Ishikawa (cell line): ENCODE measurements at regions not wholly inside any gene's neighbourhood (a gene's known extent, or its start where the extent isn't known, plus 50 kb on each side); places are given as distances from the start of the nearest gene placed in this dataset.

ENCODE experiments used
- CEBPB ChIP-seq: IDR thresholded peaks from 2 replicates; pipeline ENCODE4 v1.6.1; 2012
- CREB1 ChIP-seq: IDR thresholded peaks from 2 replicates; pipeline ENCODE4 v1.6.1; 2012; ENCODE audit warnings: low read depth
- EGR1 ChIP-seq: IDR thresholded peaks from 2 replicates; pipeline ENCODE4 v1.6.1; 2012
- EP300 ChIP-seq: IDR thresholded peaks from 2 replicates; pipeline ENCODE4 v1.6.1; 2012; ENCODE audit warnings: borderline replicate concordance
- FOXM1 ChIP-seq: IDR thresholded peaks from 2 replicates; pipeline ENCODE4 v1.6.1; 2012; ENCODE audit warnings: low read depth, borderline replicate concordance
- RAD21 ChIP-seq: IDR thresholded peaks from 2 replicates; pipeline ENCODE4 v1.6.1; 2012; ENCODE audit warnings: low read depth
- TAF1 ChIP-seq: IDR thresholded peaks from 2 replicates; pipeline ENCODE4 v1.6.1; 2012; ENCODE audit warnings: low read depth, mild to moderate bottlenecking
- TCF12 ChIP-seq: IDR thresholded peaks from 2 replicates; pipeline ENCODE4 v1.6.1; 2012; ENCODE audit warnings: low read depth
- TEAD4 ChIP-seq: IDR thresholded peaks from 2 replicates; pipeline ENCODE4 v1.6.1; 2012
- YY1 ChIP-seq: IDR thresholded peaks from 2 replicates; pipeline ENCODE4 v1.6.1; 2012; ENCODE audit warnings: low read depth
- TF ChIP-seq, protein P1 (sequence below): IDR thresholded peaks from 2 replicates; pipeline ENCODE4 v1.6.1; 2012; ENCODE audit warnings: low read depth, mild to moderate bottlenecking
- TF ChIP-seq, protein P2 (sequence below): IDR thresholded peaks from 2 replicates; pipeline ENCODE4 v1.6.1; 2012
- TF ChIP-seq, protein P3 (sequence below): IDR thresholded peaks from 2 replicates; pipeline ENCODE4 v1.6.1; 2012

DNA sequence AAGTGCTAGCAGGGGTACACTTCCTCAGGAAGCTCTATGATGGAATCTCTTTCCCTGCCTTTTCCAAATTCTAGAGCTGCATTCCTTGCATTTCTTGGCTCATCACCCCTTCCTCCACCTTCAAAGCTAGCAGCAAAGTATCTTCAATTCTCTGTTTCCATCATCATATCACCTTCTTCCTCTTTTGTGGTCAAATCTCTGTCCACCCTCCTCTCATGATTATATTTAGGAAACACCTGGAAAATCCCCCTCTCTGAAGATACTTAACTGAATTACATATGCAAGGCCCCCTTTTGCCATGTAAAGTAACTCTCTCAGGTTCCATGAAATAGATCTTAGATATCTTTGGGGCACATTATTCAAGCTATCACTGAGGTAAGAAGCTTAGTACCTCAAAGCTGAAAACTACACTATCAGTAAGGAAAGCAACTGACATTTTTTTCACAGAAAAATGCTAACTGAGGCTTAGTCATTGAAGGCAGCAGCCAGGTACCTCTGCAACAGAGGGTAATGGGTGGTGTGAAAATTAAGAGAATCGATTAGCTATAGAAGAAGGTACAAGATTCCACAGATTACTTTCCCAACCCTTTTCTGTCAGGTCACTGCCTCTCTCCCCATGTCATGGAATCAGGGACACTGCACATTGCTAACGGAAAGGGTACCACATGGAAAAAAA is 197.3 kb downstream of the MACC1 start:
- no peak for TF ChIP-seq CREB1
- no peak for TF ChIP-seq TAF1
- no peak for TF ChIP-seq EP300
- TF ChIP-seq, protein P1, sequence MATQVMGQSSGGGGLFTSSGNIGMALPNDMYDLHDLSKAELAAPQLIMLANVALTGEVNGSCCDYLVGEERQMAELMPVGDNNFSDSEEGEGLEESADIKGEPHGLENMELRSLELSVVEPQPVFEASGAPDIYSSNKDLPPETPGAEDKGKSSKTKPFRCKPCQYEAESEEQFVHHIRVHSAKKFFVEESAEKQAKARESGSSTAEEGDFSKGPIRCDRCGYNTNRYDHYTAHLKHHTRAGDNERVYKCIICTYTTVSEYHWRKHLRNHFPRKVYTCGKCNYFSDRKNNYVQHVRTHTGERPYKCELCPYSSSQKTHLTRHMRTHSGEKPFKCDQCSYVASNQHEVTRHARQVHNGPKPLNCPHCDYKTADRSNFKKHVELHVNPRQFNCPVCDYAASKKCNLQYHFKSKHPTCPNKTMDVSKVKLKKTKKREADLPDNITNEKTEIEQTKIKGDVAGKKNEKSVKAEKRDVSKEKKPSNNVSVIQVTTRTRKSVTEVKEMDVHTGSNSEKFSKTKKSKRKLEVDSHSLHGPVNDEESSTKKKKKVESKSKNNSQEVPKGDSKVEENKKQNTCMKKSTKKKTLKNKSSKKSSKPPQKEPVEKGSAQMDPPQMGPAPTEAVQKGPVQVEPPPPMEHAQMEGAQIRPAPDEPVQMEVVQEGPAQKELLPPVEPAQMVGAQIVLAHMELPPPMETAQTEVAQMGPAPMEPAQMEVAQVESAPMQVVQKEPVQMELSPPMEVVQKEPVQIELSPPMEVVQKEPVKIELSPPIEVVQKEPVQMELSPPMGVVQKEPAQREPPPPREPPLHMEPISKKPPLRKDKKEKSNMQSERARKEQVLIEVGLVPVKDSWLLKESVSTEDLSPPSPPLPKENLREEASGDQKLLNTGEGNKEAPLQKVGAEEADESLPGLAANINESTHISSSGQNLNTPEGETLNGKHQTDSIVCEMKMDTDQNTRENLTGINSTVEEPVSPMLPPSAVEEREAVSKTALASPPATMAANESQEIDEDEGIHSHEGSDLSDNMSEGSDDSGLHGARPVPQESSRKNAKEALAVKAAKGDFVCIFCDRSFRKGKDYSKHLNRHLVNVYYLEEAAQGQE, result no peak
- no peak for TF ChIP-seq RAD21
- no peak for TF ChIP-seq CEBPB
- TF ChIP-seq YY1, result no peak
- TF ChIP-seq EGR1, result no peak
- no peak for TF ChIP-seq FOXM1
- TF ChIP-seq, protein P2, sequence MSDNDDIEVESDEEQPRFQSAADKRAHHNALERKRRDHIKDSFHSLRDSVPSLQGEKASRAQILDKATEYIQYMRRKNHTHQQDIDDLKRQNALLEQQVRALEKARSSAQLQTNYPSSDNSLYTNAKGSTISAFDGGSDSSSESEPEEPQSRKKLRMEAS, result no peak
- no peak for TF ChIP-seq TEAD4
- TF ChIP-seq, protein P3, sequence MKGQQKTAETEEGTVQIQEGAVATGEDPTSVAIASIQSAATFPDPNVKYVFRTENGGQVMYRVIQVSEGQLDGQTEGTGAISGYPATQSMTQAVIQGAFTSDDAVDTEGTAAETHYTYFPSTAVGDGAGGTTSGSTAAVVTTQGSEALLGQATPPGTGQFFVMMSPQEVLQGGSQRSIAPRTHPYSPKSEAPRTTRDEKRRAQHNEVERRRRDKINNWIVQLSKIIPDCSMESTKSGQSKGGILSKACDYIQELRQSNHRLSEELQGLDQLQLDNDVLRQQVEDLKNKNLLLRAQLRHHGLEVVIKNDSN, result no peak
- TF ChIP-seq TCF12, result no peak
